Transverse colon (tissue), 4 donors: ENCODE measurements at regions not wholly inside any gene's neighbourhood (a gene's known extent, or its start where the extent isn't known, plus 50 kb on each side); places are given as distances from the start of the nearest gene placed in this dataset.

Source experiments
- CTCF ChIP-seq, 5 experiments: fragments of 200-600 bp in 3 of 5; fragments of 450-650 bp in 2 of 5; sonication (generic) in 3 of 5; IDR thresholded peaks; 1 replicate in 2 of 5; 2 replicates in 3 of 5; pipeline ENCODE4 v1.5.1; 2016 to 2017; ENCODE audit warnings: antibody characterized with exemption in 5 of 5, inconsistent platforms in 3 of 5, mild to moderate bottlenecking in 2 of 5, moderate library complexity in 1 of 5
- EP300 ChIP-seq: sonication (generic); formaldehyde crosslinking; IDR thresholded peaks from one replicate; pipeline ENCODE4 v1.6.1; 2017; ENCODE audit warnings: antibody characterized with exemption, low read depth
- POLR2A ChIP-seq: fragments of 450-650 bp; IDR thresholded peaks from one replicate; pipeline ENCODE4 v1.6.1; 2016; ENCODE audit warnings: antibody characterized with exemption, mild to moderate bottlenecking, moderate library complexity
- POLR2AphosphoS5 ChIP-seq, 3 donors: sonication (generic); formaldehyde crosslinking; IDR thresholded peaks; one replicate each; pipeline ENCODE4 v1.6.1; 2016; ENCODE audit warnings: antibody characterized with exemption in 3 of 3

DNA sequence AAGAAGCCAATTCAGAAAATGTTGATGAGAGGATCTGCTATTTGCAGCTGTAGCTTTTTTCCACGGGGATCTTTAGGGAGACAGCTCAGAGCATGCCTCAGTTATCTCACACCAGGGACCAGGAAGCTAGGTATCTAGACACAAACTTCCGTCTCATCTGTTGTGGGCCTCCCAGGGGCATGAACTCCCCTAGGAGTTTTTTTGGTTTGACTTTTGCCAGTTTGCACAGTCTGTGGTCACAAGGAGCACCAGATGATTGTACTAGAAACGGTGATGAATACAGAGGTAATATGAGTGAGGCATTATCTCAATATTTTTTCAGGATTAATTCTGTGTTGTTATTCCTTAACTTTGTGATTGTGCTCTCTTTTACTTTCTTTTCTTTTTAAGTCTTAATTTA is 533.2 kb upstream of the SEMA6A start:
- TF ChIP-seq CTCF (IDR thresholded peaks at IDR 0.05) (no peak), POLR2A (no peak), EP300 (no peak), POLR2AphosphoS5 (IDR thresholded peaks at IDR 0.05) (no peak)
